ENCODE measurements at regions not wholly inside any gene's neighbourhood (a gene's known extent, or its start where the extent isn't known, plus 50 kb on each side); places are given as distances from the start of the nearest gene placed in this dataset.

DNA sequence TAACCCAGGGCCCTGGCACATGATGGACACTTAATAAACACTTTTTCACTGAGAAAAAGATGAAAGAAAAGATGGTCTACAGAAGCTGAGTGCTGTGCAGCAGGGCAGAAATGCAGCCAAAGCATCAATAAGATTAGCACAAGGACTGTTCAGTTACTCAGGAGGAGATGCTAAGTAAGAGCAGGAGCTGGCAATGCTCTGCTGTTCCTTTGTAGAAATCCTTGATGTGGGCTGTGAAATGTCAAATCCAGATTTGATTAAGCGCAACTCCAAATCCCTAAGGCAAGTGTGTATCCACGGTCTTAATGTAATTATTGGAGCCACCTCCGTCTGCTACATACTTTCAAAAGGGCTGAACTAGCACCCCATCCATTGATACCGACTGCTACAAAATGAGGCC is 151.8 kb upstream of the BTG1 start:
- DNase-seq: no peak

DNA sequence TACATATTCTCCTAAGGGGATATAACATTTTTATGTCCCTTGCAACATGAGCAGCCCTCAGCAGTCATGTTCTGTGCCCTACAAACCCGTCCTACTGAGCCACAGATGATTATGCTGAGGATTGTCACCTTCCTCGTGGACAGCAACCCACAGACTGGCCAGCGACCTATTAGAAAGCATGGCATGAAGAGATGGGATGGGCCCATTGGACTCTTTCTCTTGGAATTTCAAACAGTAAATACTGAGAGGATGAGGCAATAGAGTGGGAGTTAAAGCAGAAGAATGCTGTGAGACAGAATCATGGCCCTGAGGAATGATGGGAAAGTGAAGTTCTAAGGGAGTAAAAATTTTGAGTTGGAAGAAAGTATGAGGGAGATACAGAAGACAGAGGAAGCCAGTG is 149.9 kb upstream of the BTG1 start:
- DNase-seq: no peak

DNA sequence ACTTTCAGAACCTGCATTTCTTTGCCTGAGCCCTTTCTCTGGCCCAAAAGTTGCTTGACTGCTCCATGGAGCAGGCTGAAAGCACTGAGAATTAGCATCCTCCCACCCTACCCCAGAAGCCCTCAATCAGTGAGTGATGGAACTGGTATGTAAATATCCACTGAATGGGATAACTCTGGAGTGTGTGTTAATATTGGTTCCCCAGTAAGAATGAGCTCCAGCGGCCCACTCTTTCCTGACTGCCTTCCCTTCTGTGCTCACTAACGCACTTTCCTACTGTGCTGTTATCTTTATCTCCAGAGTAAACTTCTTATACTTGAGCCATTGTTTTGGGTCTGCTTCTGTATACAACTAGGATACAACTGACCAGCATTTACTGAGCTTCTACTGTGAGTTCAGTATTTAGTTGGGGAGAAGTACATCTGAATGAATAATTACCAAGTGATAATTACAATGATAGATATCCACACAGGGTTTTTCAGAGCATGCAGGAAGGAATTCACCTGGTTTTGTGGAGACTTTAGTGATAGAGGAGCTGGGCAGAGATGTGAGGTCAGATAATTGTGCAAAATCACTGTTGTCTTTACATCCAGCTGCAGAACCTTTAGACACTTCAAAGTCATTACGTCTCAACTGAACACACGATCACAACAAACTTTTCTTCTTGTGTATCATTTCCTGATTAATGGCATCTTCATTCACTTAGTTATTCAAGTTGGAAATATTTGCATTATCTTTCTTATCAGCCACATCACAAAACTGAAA is 149.2 kb upstream of the BTG1 start:
- no peak for DNase-seq

DNA sequence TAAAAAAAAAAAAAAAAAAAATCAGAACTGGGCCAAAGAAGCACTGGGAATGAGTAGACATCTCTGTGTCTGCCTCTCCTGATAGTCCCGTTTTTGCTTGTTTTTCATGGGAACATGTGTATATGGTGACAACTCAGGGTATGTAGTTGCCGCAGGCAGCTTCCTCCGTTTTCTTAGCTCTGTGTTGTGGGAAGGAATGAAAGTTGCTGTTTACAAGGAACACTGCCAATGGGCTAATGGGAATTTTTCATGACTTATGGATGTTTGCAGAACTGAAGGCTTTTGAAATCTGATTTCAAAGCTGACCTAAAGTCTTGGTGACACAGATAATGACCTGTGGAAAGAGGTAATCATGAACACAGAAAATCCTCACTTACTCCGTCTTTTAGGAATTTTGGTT is 146.4 kb upstream of the BTG1 start:
- DNase-seq: no peak

DNA sequence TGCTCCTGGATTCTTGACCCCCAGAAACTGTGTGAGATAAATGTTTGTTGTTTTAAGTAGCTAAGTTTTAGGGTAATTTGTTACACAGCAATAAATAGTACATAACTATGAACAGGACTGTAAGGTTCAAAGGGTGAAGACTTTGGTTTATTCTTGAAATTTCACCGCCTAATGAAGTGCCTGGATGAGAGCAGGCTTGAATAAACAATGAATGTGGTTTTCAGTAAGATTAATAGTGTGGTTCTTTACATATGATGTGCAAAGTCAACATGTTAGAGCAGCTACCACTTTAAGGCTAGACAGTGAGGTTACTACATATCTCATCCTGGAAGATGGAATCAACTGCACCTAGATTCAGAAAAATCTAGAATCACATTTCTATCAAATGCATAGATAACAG is 145.2 kb upstream of the BTG1 start:
- DNase-seq: no peak

DNA sequence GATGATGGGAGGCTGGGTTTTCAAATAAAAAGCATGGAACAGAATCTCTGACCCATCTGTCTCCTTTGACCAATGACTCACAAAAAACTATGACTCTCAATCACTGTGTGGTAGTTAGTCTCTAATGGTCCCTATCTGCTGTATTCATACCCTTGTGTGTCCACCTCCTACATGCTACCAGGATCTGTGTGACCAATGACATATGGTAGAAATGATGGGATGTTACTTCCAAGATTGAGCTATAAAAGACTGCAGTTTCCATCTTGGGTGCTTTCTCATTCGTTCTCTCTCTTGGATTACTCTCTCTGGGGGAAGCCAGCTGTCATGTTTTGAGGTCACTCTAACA is 144.7 kb upstream of the BTG1 start:
- no peak for DNase-seq

DNA sequence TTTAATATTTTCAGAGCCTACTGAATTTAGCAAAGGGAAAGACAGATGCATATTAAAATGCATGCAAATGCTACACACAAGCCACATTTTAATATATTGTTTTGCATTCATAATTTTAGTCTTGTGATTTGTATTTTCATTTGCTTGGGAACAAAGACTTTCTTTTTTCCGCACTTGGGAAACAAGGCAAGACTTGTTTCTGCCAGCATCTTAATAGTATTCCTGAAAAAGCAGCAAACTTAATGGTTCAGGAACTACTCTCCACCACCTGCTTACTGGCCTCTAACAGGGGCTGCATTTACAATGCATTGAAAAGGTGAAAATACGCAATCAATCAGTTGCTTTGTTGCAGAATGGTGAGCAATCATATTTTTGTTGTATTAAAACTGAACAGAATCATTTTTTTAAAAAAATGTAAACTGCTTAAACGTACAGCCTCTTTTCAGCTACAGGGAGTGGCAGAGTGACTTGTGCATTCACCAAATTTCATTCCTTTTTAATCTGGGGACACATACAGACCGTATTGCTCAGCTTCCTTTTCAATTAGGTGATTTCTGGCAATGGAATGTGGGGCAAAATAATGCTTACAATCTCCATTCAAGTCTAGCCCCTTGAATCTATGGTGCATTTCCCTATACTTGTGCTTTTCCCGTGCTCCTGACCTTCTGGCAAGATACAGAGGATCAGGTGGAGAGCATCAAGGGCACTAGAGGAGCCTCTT is 144.1 kb upstream of the BTG1 start:
- no peak for DNase-seq

DNA sequence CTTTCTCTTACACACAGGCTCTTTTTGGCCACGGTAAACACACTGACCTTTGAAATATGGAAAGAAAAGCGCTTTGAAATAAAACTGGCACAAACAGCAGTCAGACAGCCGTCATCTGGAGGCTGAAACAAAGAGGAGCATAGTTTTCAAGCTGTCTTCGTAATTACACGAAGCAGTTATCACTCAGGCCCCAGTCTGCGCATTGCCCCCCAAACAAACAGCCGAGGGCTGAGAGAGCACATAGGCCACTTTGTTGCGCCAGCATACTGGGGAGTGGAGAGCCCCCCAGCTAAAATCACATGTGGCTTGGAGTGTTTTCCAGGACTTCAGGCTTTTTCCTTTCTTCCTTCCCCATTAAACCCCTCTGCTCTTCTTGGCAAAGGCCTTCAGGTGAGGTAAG is 142.9 kb upstream of the BTG1 start:
- no peak for DNase-seq

DNA sequence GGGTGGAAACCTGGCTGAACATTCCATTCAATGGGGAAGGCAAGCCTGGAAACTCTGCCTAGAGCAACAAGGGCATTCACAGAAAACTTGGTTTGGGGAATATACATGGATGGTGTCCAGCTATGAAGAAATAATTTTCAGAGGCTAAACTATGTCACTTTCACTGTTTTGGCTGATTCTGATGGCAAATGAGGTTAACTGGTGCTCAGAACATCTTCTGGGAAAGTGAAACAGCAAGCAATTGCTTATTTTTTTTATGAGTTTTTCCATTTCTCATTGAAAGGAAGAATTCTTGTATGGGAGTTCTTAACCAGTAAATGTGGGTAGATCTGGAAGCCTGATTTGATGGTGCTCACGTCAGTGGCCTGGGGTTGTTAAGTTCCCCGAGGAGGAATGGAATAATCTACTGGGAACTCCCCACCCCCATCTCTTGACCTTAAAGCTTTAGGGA is 132.8 kb upstream of the BTG1 start:
- no peak for DNase-seq

DNA sequence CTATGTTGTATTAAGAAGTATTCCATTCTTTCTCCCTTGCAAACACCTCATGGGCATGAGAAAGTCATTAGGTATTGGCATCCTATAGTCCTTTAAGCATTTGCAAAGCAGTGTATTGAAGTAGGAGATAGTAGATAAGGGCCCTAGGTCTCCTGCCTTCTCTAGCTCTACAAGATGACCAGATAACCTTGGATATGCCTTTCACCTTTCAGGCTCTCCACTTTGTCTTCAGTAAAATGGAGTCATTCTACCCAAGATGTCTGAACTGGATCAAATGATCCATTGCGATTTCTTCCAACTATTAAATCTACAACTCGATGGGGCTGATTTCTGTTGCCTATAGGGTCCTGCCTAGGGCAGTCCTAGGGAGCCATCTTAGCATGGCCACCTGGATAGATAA is 132.1 kb upstream of the BTG1 start:
- DNase-seq: no peak

DNA sequence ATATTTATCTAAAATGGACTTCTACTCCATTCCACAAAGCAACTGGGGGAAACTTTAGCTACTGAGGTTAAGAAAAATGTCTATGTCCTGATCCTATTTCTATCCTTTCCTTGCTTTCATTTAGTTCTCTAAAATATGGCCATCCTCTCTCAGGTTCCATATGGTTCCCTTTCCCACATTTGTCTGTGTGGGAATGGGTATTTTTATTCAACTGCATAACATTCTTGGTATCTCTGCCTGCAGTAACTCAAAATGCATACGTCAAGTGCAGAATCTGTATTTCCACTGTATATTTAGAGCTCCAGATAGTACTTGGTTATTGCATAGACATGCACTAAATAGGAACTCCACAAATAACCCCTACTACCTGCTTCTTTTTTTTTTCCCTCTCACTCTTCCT is 130.6 kb upstream of the BTG1 start:
- no peak for DNase-seq

DNA sequence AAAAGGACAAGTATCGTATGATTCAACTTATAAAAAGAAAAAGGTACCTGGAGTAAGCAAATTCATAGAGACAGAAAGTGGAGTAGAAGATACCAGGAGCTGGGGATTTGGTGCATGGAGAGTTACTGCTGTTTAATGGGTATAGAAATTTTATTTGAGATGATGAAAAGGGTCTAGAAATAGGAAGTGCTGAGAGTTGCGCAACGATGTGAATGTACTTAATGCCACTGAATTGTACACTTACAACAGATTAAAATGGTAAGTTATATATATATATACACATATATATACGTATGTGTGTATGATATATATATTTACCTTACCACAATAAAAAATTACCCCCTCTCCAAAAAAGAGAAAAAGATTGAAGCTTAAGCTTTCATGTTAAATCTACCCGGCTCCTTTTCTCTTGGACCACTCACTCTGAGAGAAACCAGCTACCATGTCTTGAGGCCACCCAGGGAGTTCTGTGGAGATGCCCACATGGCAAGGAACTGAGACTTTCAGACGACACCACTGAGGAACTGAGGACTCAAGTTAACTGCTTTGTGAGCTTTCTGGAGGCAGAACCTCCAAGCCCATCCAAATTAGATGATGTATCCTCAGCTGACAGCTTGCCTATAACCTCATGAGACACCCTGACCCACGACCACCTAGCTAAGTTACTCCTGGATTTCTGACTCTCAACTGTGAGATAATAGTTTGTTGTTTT is 130.0 kb upstream of the BTG1 start:
- DNase-seq: no peak

DNA sequence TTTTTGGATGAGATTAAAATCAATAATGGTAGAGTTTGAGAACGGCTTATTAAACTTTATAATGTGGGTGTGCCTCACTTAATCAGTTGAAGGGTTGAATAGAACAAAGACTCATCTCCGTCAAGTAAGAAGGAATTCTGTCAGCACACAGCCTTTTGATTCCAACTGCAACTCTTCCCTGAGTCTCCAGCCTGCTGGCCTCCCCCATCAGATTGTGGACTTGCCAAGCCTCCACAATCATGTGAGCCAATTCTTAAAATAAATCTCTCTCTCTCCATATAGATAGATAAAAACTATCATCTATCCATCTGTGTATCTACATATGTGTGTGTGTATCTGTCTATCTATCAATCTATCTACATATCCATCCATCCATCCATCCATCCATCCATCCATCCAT is 127.4 kb upstream of the BTG1 start:
- DNase-seq: no peak

DNA sequence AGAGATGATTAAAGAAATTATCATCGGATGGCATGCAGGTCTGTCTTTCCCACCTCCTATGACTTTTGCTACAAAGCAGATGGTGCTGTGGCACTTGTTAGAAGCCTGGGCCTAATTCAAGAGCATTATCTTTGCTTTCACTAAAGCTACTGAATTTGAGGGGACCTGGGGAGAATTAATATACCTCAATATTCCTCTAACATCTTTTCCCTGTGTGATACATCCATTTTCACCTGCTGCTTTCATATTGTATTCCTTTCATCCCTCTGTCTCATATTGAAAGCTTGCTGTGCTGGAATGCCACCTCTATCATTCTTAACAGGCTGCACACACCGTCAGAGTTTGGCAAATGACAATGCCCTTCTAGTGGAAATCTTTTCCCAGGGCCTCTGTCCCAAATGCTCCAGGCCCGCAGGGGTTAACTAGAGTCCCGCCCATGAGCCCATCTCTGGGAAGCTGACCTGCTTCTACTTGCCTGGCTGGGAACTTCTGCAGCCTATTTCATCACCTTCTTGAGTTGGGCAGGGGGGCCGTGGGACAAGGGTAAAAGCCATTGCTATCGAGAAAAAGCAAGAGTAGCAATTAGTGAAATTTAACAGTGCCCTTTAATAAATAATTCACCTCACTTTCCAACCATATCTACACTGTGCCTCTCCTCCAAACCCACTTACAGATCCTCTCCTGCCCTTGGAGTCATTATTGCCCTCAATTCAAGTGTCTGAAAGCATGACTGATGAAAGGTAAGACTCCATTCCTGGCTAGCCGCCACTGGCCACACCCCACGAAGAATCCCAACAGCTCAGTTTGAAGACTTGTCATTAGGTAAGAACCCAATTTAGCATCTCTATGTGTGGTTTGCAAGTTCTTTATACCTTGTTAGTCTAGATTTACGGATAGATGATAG is 126.7 kb upstream of the BTG1 start:
- peak; percentile 44 for DNase-seq

DNA sequence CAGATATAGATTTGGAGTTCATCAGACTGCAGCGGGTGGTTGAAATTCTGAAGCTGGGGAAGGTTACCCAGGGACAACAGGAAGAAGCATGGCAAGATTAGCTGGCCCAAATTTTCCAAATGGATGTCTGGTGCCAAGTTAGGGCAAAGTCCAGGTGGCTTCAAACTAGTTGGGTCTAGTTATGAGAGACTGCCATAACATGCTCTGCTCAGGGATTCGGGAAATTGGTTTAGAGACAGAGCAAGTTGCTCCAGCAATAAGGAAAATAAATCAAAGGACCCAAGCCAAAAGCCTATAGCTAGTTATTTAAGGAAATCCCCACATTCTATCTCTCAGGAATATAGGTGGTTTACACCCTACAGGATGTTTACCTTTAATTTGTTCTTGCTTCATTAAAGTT is 125.7 kb upstream of the BTG1 start:
- DNase-seq: no peak

DNA sequence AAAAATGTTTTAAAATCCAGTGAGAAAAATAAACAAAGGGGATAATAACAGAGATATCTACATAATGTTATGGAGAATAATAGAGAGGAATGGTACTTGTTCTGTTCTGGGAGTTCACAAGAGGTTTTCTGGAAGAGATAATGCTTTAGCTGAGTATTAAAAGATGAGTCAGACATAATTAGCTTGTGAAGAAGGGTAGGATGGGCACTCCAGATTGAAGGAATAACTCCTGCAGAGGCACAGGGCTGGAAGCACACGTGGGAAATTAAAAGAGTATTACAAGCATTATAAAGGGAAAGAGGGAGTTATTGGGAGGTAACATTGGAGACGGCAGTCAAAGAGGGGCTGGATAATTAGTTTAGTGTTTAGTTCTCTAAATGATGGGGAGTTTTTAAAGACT is 124.9 kb upstream of the BTG1 start:
- DNase-seq: peak; percentile 61

DNA sequence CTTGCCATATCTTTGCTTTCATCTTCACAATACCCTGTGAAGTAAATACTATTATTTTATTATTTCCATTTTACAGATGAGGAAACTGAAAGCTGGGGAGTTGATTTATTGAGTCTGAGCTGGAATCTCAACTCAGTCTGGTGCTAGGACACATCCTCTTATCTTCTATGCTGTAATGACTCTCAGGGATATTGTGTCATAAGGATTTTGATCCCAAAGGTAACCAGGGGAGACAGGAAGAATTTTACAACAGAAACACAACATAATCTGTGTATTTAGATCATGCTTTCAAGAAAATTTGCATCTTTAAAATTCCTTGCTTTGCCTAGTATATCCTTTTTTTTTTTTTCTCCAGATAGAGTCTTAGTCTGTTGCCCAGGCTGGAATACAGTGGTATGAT is 123.3 kb upstream of the BTG1 start:
- no peak for DNase-seq

DNA sequence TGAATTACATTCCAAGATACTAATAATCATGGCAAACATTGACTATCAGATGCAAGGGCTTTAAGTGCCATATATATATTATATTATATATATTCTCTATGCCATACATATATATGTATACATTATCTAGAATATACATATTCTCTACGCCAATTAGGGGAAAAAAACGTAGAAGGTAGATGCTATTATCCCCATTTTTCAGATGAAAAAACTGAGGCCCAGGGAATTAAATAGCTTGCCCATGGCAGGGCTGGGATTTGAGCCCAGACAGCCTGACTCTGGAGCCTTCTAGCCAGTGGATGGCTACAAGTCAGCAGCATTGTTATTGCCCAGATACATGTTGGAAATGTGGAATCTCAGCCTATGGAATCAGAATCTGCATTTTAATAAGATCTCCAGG is 116.0 kb upstream of the BTG1 start:
- no peak for DNase-seq

DNA sequence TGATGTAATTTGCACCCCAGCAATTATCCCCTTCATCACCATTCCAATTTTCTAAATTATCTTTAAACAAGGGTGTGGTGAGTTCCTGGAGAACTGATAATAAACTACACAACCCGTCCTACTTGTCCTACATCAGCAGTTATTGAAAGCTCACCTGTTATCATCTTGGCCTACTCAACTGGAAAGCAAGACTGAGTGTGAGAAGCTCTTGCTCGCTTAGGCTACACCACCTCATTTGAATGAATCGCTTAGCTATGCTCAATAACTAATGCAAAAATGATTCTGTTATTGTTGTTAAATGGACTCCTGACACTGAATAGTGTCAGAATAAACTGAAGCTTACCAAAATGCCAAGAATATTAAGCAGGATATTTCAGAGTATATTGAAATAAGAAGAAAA is 115.4 kb upstream of the BTG1 start:
- no peak for DNase-seq

DNA sequence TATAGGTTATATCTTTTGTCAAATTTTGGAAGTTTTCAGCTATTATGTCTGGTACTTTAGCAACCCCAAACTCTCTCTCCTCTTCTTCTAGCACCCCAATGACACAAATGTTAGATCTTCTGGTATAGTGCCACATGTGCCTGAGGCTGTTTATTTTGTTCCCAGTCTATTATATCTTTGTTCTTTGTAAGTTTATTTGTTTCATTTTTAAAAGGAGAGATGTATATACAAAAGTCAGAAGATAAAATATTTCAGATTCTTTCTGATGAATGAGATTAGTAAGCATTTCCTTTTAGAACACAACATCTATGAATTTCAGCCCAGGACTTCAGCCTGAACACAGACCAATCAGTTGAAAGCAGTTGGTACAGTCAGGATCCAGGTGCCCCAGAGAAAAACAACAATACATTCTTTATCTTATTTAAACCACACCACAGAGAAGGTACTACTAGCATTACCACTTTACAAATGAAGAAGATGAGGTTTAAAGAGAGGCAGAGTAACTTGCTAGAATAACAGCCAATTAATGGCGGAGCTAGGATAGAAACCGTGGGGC is 114.1 kb upstream of the BTG1 start:
- no peak for DNase-seq

DNA sequence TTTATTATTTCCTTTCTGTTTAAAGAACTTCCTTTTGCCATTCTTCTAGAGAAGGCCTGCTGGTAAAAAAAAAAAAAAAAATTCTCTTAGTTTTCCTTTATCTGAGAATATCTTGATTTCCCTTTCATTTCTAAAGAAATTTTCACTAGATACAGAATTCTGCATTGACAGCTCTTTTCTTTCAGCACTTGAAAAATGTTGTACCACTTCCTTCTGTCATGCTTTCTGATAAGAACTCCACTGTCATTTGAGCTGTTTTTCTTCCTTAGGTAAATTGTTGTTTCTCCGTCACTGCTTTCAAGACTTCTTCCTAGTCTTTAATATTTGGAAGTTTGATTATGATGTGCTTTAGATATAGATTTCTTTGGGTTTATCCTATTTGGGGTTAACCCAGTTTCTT is 113.6 kb upstream of the BTG1 start:
- DNase-seq: no peak

DNA sequence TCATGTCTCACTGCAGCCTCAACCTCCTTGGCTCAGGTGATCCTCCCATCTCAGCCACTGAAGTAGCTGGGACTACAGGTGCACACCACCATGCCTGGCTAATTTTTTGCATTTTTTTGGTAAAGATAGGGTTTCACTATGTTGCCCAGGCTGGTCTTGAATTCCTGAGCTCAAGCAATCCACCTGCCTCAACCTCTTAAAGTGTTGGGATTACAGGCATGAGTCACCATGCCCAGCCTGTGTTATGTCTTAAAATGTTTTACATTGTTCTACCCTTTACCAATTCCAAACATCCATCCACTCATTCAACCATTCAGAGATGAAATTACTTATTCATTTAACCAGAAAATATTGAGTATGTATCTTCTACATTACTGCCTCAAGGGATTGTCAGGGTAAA is 111.6 kb upstream of the BTG1 start:
- no peak for DNase-seq

DNA sequence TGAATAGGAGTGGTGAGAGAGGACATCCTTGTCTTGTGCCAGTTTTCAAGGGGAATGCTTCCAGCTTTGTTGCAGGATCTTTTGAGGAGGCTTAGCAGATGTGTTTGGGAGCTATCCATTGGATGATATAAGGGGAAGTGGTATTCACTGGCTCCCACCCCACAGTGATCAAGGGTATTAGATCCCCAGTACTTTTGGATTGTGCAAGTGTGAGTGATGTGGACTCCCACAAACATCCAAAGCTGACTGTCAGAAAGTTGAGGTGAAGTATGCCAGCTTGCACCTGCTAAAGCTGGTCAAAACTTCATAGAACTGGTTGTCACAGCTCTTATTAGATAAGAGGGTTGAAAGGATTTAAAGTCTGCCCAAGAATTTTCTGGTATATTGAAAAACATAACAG is 110.1 kb upstream of the BTG1 start:
- no peak for DNase-seq

Measured in NCI-H2227 treated with DMSO at 0.1 percent for 48 hours (cell line).